Neural cell (in vitro differentiated cells): ENCODE measurements at regions not wholly inside any gene's neighbourhood (a gene's known extent, or its start where the extent isn't known, plus 50 kb on each side); places are given as distances from the start of the nearest gene placed in this dataset.

Experiments used
- EZH2 ChIP-seq: fragments of 200-600, 300-800 bp; shearing (Covaris generic), sonication (generic); IDR thresholded peaks from 2 replicates; pipeline ENCODE4 v1.6.1; 2014; ENCODE audit warnings: antibody characterized with exemption, low read length, borderline replicate concordance, mild to moderate bottlenecking; ENCODE audit not compliant: insufficient read depth, poor library complexity, severe bottlenecking
- TAF1 ChIP-seq: IDR thresholded peaks from 2 replicates; pipeline ENCODE4 v1.6.1; 2012; ENCODE audit warnings: low read depth
- TF ChIP-seq, protein P1 (sequence below): IDR thresholded peaks from 2 replicates; pipeline ENCODE4 v1.6.1; 2012; ENCODE audit warnings: borderline replicate concordance

DNA sequence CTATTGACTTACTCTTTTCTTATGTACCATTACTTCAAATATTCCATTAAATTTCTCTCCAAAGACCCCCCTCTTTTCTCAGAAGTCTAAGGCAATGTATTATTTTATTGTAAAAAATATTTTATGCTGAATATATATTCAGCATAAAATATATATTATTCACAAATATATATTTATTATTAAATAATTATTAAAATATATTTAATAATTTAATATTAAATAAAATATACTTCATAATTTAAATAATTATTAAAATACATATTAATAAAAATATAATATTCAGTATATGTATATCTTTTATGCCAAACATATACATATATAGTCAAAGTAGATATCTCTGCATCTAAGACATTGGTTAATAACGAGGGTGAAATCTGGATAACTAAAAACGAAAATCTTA, 418.4 kb downstream of the GASK1B start:
- TF ChIP-seq EZH2 (no peak), TAF1 (no peak)
- TF ChIP-seq, protein P1, sequence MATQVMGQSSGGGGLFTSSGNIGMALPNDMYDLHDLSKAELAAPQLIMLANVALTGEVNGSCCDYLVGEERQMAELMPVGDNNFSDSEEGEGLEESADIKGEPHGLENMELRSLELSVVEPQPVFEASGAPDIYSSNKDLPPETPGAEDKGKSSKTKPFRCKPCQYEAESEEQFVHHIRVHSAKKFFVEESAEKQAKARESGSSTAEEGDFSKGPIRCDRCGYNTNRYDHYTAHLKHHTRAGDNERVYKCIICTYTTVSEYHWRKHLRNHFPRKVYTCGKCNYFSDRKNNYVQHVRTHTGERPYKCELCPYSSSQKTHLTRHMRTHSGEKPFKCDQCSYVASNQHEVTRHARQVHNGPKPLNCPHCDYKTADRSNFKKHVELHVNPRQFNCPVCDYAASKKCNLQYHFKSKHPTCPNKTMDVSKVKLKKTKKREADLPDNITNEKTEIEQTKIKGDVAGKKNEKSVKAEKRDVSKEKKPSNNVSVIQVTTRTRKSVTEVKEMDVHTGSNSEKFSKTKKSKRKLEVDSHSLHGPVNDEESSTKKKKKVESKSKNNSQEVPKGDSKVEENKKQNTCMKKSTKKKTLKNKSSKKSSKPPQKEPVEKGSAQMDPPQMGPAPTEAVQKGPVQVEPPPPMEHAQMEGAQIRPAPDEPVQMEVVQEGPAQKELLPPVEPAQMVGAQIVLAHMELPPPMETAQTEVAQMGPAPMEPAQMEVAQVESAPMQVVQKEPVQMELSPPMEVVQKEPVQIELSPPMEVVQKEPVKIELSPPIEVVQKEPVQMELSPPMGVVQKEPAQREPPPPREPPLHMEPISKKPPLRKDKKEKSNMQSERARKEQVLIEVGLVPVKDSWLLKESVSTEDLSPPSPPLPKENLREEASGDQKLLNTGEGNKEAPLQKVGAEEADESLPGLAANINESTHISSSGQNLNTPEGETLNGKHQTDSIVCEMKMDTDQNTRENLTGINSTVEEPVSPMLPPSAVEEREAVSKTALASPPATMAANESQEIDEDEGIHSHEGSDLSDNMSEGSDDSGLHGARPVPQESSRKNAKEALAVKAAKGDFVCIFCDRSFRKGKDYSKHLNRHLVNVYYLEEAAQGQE: no peak
